ENCODE measurements at regions not wholly inside any gene's neighbourhood (a gene's known extent, or its start where the extent isn't known, plus 50 kb on each side); places are given as distances from the start of the nearest gene placed in this dataset.
"Not testable (repeated sequence)": the region's sequence is repeated elsewhere in the genome, so short reads cannot be mapped to it uniquely, and the experiment has no call there.

- H3K4me3 Mint-ChIP-seq; ATAC-seq; DNase-seq; H3K4me1 Mint-ChIP-seq; H3K36me3 Mint-ChIP-seq (ENCODE audit: low read depth); H3K27me3 Mint-ChIP-seq; H3K27ac Mint-ChIP-seq; H3K9me3 ChIP-seq (ENCODE audit: control insufficient read depth, low read length, poor library complexity, severe bottlenecking): not testable (repeated sequence)
Measured at GRCh38 chr7:42542446-42542845, 305.4 kb upstream of the GLI3 start.

GRCh38 chr7:42534441-42534840 lies 297.4 kb upstream of the GLI3 start:
- DNase-seq (no peak), ATAC-seq (no peak)
- H3K9me3 ChIP-seq (ENCODE audit: control insufficient read depth, low read length, poor library complexity, severe bottlenecking): no peaks in the 10 kb centered on the region
- Mint-ChIP-seq H3K27me3 (no peaks in the 10 kb centered on the region), H3K4me3 (no peak overlapping the region), H3K4me1 (no peaks in the 10 kb centered on the region), H3K27ac (no peak overlapping the region), H3K36me3 (ENCODE audit: low read depth) (no peaks in the 10 kb centered on the region)

- no peak for DNase-seq
- Mint-ChIP-seq H3K27me3 (no peaks in the 10 kb centered on the region), H3K36me3 (ENCODE audit: low read depth) (no peaks in the 10 kb centered on the region), H3K27ac (no peak overlapping the region), H3K4me3 (no peak overlapping the region), H3K4me1 (no peaks in the 10 kb centered on the region)
- H3K9me3 ChIP-seq (ENCODE audit: control insufficient read depth, low read length, poor library complexity, severe bottlenecking): no peaks in the 10 kb centered on the region
- ATAC-seq: no peak
Measured at GRCh38 chr7:42527004-42527403, 290.0 kb upstream of the GLI3 start.

- H3K9me3 ChIP-seq (ENCODE audit: control insufficient read depth, low read length, poor library complexity, severe bottlenecking): no peaks in the 10 kb centered on the region
- no peak for DNase-seq
- H3K27ac Mint-ChIP-seq: no peak overlapping the region
- no peaks in the 10 kb centered on the region for H3K36me3 Mint-ChIP-seq (ENCODE audit: low read depth)
- H3K27me3 Mint-ChIP-seq: no peaks in the 10 kb centered on the region
- H3K4me1 Mint-ChIP-seq: no peaks in the 10 kb centered on the region
- ATAC-seq: no peak
- H3K4me3 Mint-ChIP-seq: no peak overlapping the region
Measured at GRCh38 chr7:42522227-42522991, 285.4 kb upstream of the GLI3 start.

GRCh38 chr7:42511027-42511426 lies 274.0 kb upstream of the GLI3 start:
- Mint-ChIP-seq H3K27ac (no peak overlapping the region), H3K4me1 (no peaks in the 10 kb centered on the region), H3K36me3 (ENCODE audit: low read depth) (no peaks in the 10 kb centered on the region), H3K27me3 (no peaks in the 10 kb centered on the region), H3K4me3 (no peak overlapping the region)
- ATAC-seq (no peak), DNase-seq (no peak)
- no peaks in the 10 kb centered on the region for H3K9me3 ChIP-seq (ENCODE audit: control insufficient read depth, low read length, poor library complexity, severe bottlenecking)

GRCh38 chr7:42506097-42506496 lies 269.1 kb upstream of the GLI3 start:
- no peaks in the 10 kb centered on the region for H3K9me3 ChIP-seq (ENCODE audit: control insufficient read depth, low read length, poor library complexity, severe bottlenecking)
- H3K27me3 Mint-ChIP-seq: no peaks in the 10 kb centered on the region
- no peaks in the 10 kb centered on the region for H3K36me3 Mint-ChIP-seq (ENCODE audit: low read depth)
- ATAC-seq (no peak), DNase-seq (no peak)
- H3K4me3 Mint-ChIP-seq: no peak overlapping the region
- no peak overlapping the region for H3K27ac Mint-ChIP-seq
- no peaks in the 10 kb centered on the region for H3K4me1 Mint-ChIP-seq

- Mint-ChIP-seq H3K36me3 (ENCODE audit: low read depth) (no peaks in the 10 kb centered on the region), H3K27me3 (no peaks in the 10 kb centered on the region), H3K4me3 (no peak overlapping the region), H3K4me1 (no peaks in the 10 kb centered on the region), H3K27ac (no peak overlapping the region)
- no peaks in the 10 kb centered on the region for H3K9me3 ChIP-seq (ENCODE audit: control insufficient read depth, low read length, poor library complexity, severe bottlenecking)
- DNase-seq (no peak), ATAC-seq (no peak)
Measured at GRCh38 chr7:42502022-42502421, 265.0 kb upstream of the GLI3 start.

GRCh38 chr7:42495256-42495655 lies 258.2 kb upstream of the GLI3 start:
- peaks cover 6% of the 10 kb centered on the region for H3K27me3 Mint-ChIP-seq
- H3K9me3 ChIP-seq (ENCODE audit: control insufficient read depth, low read length, poor library complexity, severe bottlenecking): no peaks in the 10 kb centered on the region
- ATAC-seq: no peak
- no peaks in the 10 kb centered on the region for H3K36me3 Mint-ChIP-seq (ENCODE audit: low read depth)
- no peak overlapping the region for H3K27ac Mint-ChIP-seq
- DNase-seq: no peak
- no peaks in the 10 kb centered on the region for H3K4me1 Mint-ChIP-seq
- no peak overlapping the region for H3K4me3 Mint-ChIP-seq

GRCh38 chr7:42494736-42495135 lies 257.7 kb upstream of the GLI3 start:
- no peaks in the 10 kb centered on the region for H3K9me3 ChIP-seq (ENCODE audit: control insufficient read depth, low read length, poor library complexity, severe bottlenecking)
- Mint-ChIP-seq H3K36me3 (ENCODE audit: low read depth) (no peaks in the 10 kb centered on the region), H3K4me3 (no peak overlapping the region), H3K27me3 (peaks cover 6% of the 10 kb centered on the region), H3K27ac (no peak overlapping the region), H3K4me1 (no peaks in the 10 kb centered on the region)
- DNase-seq (no peak), ATAC-seq (no peak)

- no peaks in the 10 kb centered on the region for H3K9me3 ChIP-seq (ENCODE audit: control insufficient read depth, low read length, poor library complexity, severe bottlenecking)
- no peaks in the 10 kb centered on the region for H3K4me1 Mint-ChIP-seq
- DNase-seq (no peak), ATAC-seq (no peak)
- H3K36me3 Mint-ChIP-seq (ENCODE audit: low read depth): no peaks in the 10 kb centered on the region
- no peak overlapping the region for H3K27ac Mint-ChIP-seq
- H3K4me3 Mint-ChIP-seq: peak overlapping the region; percentile 34
- H3K27me3 Mint-ChIP-seq: peaks cover 6% of the 10 kb centered on the region
Measured at GRCh38 chr7:42494199-42494710, 257.2 kb upstream of the GLI3 start.

- DNase-seq: no peak
- no peak for ATAC-seq
- Mint-ChIP-seq H3K4me3 (peak overlapping the region; percentile 34), H3K27me3 (peaks cover 6% of the 10 kb centered on the region), H3K36me3 (ENCODE audit: low read depth) (no peaks in the 10 kb centered on the region), H3K27ac (no peak overlapping the region), H3K4me1 (no peaks in the 10 kb centered on the region)
- no peaks in the 10 kb centered on the region for H3K9me3 ChIP-seq (ENCODE audit: control insufficient read depth, low read length, poor library complexity, severe bottlenecking)
Measured at GRCh38 chr7:42493436-42494198, 256.6 kb upstream of the GLI3 start.

- H3K36me3 Mint-ChIP-seq (ENCODE audit: low read depth): no peaks in the 10 kb centered on the region
- H3K9me3 ChIP-seq (ENCODE audit: control insufficient read depth, low read length, poor library complexity, severe bottlenecking): no peaks in the 10 kb centered on the region
- DNase-seq: no peak
- H3K4me3 Mint-ChIP-seq: no peak overlapping the region
- no peak for ATAC-seq
- H3K27ac Mint-ChIP-seq: no peak overlapping the region
- H3K27me3 Mint-ChIP-seq: peaks cover 6% of the 10 kb centered on the region
- no peaks in the 10 kb centered on the region for H3K4me1 Mint-ChIP-seq
Measured at GRCh38 chr7:42492920-42493319, 255.9 kb upstream of the GLI3 start.

GRCh38 chr7:42491106-42491505 lies 254.1 kb upstream of the GLI3 start:
- DNase-seq (no peak), ATAC-seq (no peak)
- H3K9me3 ChIP-seq (ENCODE audit: control insufficient read depth, low read length, poor library complexity, severe bottlenecking): no peaks in the 10 kb centered on the region
- H3K36me3 Mint-ChIP-seq (ENCODE audit: low read depth): no peaks in the 10 kb centered on the region
- no peaks in the 10 kb centered on the region for H3K4me1 Mint-ChIP-seq
- H3K4me3 Mint-ChIP-seq: no peak overlapping the region
- H3K27me3 Mint-ChIP-seq: peaks cover 6% of the 10 kb centered on the region
- no peak overlapping the region for H3K27ac Mint-ChIP-seq

- ATAC-seq (no peak), DNase-seq (no peak)
- no peaks in the 10 kb centered on the region for H3K9me3 ChIP-seq (ENCODE audit: control insufficient read depth, low read length, poor library complexity, severe bottlenecking)
- H3K36me3 Mint-ChIP-seq (ENCODE audit: low read depth): no peaks in the 10 kb centered on the region
- no peaks in the 10 kb centered on the region for H3K4me1 Mint-ChIP-seq
- peaks cover 6% of the 10 kb centered on the region for H3K27me3 Mint-ChIP-seq
- H3K27ac Mint-ChIP-seq: no peak overlapping the region
- H3K4me3 Mint-ChIP-seq: no peak overlapping the region
Measured at GRCh38 chr7:42489299-42489698, 252.3 kb upstream of the GLI3 start.
